Heart left ventricle (tissue), 13 donors: ENCODE measurements at regions not wholly inside any gene's neighbourhood (a gene's known extent, or its start where the extent isn't known, plus 50 kb on each side); places are given as distances from the start of the nearest gene placed in this dataset.

Experiments
- POLR2A ChIP-seq, 2 donors: fragments of 450-650 bp; IDR thresholded peaks; one replicate each; pipeline ENCODE4 v1.6.1; 2017; ENCODE audit warnings: antibody characterized with exemption in 2 of 2, mild to moderate bottlenecking in 2 of 2, moderate library complexity in 2 of 2
- TF ChIP-seq, protein P1 (sequence below), 12 donors: fragments of 200-600 bp; sonication (generic) in 4 of 12; IDR thresholded peaks; one replicate each; pipeline versions ENCODE4 v1.5.0 to v1.8.0; 2018 to 2022; ENCODE audit warnings: antibody characterized with exemption in 12 of 12, mild to moderate bottlenecking in 5 of 12
- donor health status: ischemic (EF 13 %, LVEDD 7.1; RV severe dilation, severe dysfunction).
- donor health status: DM: no; HTN: yes; CAD: no.
- donor health status: DM: no; HTN: no; CAD: no.
- donor health status: ischemic (EF 25% LVEDD 6.9; RV normal size, moderate dysfunction).
- donor health status: ischemic (EF 25% LVEDD 5.7; RV mildly dilated, moderate dysfunction).
- donor health status: ischemic (EF 35%, LVEDD 5.7; RV mildly dilated, moderate dysfunction).
- donor health status: nonischemic (EF 11% LVEDD 7.7; RV severe dilation, severe dysfunction).
- donor health status: DM: yes; HTN: yes; CAD: no.
- donor health status: PGD.
- donor health status: ischemic (EF 29% LVEDD 5.4; RV normal size, mild dysfunction).
- donor health status: nonischemic (EF 23%, LVEDD 6.1; RV moderate dilation, normal function).

DNA sequence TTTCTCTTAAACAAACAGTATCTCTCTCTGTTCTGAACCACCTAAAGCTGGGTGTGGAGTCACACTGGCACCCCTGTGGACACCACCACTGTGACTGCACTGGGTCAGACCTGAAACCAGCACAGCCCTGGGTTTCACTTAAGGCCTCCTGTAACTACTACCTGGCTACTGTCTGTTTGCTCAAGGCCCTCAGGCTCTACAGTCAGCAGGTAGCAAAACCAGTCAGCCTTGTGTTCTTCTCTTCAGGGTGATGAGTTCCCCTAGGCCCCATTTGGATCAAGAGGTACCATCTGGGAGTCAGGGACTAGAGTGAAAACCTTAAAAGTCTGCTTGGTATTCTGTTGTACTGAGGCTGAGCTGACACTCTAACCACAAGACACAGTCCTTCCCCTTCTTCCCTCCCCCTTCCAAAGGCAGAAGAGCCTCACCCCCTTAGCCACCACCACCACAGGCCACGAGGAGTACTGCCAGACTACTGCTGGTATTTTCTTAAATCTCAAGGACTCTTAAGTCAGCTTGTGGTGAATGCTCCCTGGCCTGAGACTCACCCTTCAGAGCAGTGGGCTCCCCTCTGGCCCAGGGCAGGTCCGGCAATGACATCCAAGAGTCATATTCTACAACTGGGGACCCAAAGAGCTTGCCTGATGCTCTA is 153.2 kb upstream of the MON1B start:
- TF ChIP-seq, protein P1, sequence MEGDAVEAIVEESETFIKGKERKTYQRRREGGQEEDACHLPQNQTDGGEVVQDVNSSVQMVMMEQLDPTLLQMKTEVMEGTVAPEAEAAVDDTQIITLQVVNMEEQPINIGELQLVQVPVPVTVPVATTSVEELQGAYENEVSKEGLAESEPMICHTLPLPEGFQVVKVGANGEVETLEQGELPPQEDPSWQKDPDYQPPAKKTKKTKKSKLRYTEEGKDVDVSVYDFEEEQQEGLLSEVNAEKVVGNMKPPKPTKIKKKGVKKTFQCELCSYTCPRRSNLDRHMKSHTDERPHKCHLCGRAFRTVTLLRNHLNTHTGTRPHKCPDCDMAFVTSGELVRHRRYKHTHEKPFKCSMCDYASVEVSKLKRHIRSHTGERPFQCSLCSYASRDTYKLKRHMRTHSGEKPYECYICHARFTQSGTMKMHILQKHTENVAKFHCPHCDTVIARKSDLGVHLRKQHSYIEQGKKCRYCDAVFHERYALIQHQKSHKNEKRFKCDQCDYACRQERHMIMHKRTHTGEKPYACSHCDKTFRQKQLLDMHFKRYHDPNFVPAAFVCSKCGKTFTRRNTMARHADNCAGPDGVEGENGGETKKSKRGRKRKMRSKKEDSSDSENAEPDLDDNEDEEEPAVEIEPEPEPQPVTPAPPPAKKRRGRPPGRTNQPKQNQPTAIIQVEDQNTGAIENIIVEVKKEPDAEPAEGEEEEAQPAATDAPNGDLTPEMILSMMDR (IDR thresholded peaks at IDR 0.05), result no peak
- TF ChIP-seq POLR2A (IDR thresholded peaks at IDR 0.05), result no peak
